Activated CD8-positive, alpha-beta memory T cell treated with anti-CD3 and anti-CD28 coated beads for 1 hour (primary cell): ENCODE measurements at regions not wholly inside any gene's neighbourhood (a gene's known extent, or its start where the extent isn't known, plus 50 kb on each side); places are given as distances from the start of the nearest gene placed in this dataset.
"Not testable (repeated sequence)": the region's sequence is repeated elsewhere in the genome, so short reads cannot be mapped to it uniquely, and the experiment has no call there.

ENCODE experiments used
- DNase-seq, 2 donors: peaks; one replicate each; pipeline ENCODE4 v3.0.0-alpha.2; 2020; ENCODE audit warnings: low read depth in 1 of 2; ENCODE audit errors: extremely low read depth in 1 of 2

DNA sequence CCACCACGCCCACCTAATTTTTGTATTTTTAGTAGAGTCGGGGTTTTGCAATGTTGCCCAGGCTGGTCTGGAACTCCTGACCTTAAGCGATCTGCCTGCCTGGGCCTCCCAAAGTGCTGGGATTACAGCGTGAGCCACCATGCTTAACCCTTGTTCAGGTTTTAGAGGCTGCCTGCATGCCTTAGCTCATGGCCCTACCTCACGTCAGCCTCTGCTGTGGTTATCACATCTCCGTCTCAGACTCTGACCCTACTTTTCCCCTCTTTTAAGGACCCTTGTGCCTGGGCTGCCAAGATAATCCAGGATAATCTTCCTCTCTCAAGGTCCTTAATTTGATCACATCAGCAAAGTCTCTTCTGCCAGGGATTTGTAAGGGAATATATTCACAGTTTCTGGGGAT is 98.2 kb upstream of the PMAIP1 start:
- no peak for DNase-seq

DNA sequence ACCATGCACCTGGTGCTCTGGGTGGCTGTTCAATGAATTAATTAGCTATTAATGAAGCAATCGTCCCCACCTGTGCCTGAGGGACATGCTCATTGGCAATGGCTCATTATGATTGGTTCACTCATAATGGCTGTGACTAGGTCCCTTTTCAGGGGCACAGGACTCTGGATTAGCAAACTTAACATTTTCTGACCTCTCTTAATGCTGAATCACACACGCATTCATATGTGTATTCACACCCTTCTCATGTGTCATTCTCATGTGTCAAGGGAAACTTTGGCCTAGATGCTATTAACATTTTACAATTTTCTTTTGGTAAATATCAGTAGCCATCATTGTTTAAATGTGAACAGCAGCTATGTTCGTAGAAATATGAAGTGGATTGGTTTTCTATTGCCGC is 98.9 kb upstream of the PMAIP1 start:
- DNase-seq: no peak

DNA sequence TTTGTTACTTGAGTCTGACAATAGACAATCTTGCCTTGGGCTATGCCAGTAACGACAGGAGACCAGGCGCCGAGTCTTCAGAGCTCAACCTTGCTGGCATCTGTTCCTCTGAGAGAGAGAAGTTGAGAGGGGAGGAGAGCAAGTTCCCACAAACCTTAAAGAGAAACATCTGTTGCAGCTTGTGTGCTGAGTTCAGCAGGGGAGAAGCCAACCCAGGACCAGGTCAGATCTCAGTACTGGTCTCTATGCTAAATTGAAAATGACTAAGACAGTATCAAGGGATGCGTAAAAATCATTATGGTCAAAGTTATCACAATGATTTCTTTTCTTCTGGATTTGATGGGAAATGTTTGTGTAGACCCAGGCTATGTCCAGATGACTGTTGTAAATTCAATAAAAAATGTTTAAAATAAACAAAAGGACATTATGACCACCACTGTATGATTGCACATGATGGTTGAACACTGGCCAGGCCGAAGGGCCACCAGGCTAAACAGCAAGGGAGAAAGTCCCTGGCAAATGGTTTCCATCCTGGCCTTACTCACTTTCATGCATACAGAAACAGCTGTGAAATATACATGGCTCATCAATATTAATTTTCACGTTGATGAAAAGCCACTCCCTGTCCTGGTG is 100.3 kb upstream of the PMAIP1 start:
- no peak for DNase-seq

DNA sequence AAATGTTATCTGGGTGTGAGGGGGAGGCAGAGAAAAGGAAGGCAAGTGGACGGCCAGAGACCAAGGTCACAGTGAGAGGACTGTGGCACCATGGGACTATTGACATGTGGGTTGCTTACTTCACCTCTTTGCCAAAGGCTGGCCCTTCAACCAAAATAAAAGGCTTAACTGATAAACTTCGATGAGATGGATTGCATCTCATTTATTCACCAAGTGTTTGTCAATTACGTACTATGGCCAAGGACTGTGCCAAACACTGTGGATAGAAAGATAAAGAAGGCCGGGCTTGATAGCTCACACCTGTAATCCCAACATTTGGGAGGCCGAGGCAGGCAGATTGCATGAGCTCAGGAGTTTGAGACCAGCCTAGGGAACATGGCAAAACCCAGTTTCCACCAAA is 98.7 kb upstream of the CCBE1 start:
- DNase-seq: no peak

DNA sequence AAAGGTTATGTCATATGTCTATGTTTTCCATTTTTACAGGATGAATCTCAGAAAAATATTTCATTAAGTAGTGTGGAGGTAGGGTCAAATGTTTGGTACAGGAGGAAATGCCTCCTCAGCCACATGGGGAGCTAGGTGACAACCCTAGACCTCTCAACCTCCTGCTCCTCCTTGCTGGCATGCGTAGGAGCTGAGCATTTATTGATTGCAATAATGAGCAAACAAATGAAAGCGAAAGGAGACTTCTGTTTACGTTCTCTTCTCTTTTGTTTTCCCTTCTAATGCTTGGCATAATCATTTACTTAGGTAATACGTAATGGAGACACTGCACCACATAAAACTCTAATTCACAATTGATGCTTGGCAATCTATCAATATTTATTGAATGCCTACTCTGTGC is 95.1 kb upstream of the CCBE1 start:
- DNase-seq: no peak

DNA sequence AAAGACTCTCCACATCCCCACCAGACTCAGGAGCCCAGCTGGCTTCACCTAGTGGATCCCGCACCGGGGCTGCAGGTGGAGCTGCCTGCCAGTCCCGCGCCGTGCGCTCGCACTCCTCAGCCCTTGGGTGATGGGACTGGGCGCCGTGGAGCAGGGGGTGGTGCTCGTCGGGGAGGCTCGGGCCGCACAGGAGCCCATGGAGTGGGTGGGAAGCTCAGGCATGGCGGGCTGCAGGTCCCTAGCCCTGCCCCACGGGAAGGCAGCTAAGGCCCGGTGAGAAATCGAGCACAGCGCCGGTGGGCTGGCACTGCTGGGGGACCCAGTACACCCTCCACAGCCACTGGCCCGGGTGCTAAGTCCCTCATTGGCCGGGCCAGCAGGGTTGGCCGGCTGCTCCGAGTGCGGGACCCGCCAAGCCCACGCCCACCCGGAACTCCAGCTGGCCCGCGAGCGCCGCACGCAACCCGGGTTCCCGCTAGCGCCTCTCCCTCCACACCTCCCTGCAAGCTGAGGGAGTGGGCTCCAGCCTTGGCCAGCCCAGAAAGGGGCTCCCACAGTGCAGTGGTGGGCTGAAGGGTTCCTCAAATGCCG is 93.2 kb upstream of the CCBE1 start:
- DNase-seq: not testable (repeated sequence)

DNA sequence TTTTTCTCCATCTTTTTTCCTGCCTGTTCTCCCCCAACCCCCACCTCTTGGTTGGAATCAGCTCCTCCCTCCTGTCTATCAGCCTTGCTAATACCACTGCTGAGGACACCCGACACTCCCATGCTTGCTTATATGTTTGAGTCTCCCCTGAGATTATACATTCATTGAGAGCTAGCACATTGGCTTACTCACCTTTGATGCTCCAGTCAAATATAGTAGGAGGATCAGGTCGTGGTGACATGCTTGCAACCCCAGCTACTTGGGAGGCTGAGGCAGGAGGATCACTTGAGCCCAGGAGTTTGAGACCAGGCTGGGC is 91.5 kb upstream of the CCBE1 start:
- no peak for DNase-seq

DNA sequence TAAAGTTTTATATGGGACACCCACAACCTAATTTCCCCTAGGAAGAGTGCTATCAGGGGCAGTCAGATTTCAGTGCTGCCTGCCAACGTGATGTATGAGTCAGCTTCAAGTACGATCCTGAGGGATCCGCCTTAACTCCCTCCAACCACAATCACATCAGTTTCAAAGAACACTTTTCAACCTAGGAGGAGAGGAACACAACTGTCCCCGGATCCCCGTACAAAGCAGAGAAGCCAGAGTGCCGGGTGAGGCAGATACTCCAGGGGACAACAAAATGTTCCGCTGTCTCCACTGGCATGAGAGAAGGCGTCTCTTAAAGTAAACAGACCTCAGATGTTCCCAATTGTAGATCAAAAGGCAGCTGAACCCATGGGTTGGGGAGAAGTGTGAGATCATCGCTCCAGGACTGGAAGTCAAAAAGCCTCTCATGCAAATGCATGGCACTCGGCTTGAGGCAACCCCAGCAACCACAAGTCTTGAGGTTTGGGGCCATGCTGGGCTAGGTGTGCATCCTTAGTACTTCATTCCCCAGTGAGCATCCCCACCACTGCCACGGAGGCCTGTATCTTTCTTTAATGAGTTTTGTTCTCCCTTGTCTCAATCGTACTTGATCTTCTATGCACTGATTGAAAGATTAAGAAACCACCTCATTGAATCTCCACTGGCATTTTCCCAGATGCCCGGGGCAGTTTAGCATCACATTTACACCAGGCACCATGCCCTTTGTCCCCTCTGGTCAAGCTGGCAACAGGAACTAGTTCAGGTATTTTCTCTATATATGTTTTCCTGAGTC is 91.0 kb upstream of the CCBE1 start:
- no peak for DNase-seq

DNA sequence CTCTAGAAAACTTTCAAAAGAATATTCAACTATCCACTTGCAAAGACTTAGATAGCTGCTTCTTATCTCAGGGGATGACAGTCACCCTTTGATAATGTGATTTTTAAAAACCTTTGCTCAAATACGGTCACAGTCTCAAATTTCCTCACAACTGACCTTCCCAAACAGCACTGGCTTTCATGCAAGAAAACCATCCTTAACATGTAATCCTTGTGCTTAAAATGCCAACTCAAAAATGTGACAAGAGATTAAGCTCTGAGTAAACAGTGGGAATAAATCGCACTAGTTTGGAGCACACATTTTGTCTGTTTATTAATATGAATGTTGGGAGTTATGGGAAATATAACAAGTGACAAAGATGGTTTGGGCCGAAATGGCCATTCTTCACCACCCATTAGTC is 87.5 kb upstream of the CCBE1 start:
- no peak for DNase-seq

DNA sequence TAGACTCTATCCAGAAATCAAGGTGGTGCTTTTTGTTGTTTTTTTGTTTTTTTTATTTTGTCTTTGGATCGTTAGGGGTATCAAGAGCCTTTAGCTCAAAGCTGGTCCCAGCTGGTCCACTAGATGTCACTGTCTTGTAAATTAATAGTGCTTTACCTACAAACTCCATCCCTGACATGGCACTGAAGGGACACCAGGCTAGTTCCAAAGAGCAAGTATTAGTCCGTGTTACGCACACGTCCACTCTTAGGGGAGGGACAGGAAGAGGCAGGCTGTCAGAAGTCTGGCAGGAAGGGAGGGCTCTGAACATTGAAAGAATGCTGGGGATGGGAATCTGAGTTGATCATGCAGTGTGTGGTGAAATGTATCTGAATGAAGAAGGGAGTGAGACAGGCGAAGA is 85.9 kb upstream of the CCBE1 start:
- DNase-seq: no peak

DNA sequence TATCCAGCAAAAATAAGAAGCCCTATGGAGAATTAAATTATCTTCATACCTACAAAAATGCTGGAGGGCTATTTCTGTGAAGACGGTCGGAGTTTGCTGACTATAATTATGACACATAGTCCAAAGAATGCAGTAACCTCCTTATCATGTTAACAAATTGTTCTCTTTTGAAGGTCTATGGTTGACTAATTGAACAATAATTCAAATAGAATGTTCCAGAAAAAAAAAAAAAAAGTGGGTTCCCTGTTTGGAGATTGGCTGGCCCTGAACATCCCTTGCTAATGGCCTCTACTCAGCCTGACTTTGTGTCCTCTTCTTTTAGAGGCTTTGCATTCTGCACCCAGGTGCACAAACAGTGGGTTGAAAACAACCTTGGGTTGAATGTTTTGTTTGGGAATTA is 82.8 kb upstream of the CCBE1 start:
- no peak for DNase-seq

DNA sequence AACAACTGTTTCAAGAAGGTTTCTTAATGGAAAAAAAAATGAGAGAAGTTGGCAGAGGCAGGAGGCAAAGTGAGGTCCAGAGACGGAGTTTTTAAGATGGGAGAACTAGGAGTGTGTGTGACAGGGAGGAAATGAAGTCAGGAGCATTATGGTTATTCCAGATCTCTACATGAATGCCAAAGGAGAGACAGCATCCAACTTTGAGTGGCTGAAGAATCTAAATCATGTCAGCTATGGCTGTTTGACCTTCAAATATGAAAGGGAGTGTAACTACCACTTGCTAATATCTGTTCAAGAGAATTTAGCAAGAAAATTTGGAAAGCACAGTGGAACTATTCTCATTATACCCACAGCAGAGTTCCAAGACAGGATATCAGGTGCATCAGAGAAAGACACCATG is 81.2 kb upstream of the CCBE1 start:
- no peak for DNase-seq

DNA sequence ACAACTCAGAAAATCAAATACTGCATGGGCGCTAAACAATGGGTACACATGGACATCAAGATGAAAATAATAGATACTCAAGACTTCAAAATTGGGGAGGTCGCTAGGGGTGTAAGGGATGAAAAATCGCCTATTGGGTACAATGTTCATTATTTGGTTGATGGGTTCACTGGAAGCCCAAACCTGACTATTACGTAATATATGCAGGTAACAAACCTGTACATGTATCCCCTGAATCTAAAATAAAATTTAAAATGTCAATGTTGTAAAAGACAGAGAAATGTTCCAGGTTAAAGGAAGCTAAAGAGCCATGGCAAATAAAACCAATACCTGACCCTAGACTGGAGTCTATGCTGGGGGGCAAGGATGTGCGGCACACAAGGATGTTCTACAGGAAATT is 80.4 kb upstream of the CCBE1 start:
- no peak for DNase-seq

DNA sequence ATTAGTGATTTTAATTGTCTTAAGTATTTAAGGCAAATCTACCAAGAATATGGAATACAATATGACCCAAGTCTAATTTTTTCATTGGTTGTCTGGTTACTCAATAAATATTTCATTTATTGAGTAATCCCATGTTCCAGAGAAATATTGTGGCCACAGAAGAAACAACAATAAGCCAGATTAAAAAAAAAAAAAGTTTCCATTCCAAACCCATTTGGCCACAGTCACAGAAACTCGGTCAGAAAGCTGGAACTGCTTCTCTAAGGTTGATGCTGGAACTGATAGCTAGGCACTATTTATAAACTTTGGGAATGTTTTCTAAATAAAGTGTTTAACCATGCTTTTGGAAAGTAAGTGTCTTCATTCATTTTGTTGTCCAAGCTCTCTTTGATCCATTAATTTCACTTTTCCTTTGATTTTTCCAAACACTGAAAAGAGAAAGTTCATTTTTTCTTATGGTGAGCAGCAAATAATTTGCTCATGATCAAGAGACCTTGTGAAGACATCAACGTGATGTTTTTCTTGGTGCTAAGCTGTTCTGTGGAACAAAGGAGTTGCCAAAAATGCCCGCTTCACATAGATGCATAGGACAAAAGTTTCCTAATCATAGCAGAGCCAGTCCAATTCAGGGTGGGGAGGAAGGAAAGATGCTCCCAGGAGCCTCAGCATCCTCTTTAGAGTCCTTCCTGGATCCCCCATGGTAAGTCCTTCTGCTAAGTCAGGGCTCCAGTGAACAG is 72.1 kb upstream of the CCBE1 start:
- no peak for DNase-seq

DNA sequence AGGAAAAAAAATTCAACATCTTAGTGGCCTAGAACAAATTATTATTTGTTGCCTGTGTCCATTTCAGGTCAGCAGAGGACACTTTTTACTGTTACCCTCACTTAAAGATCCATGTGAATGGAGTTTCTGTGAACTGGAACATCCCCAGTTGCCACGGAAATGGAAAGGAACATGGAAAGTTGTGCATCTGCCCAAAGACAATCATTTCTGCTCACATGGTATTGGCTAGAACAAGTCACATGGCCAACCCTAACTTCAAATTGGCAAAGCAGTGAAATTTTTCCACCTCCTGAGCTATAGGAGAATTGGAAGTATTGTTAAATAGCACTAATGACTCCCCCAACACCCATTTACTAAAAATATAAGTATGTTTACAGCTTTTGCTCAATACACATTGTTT is 71.2 kb upstream of the CCBE1 start:
- DNase-seq: no peak

DNA sequence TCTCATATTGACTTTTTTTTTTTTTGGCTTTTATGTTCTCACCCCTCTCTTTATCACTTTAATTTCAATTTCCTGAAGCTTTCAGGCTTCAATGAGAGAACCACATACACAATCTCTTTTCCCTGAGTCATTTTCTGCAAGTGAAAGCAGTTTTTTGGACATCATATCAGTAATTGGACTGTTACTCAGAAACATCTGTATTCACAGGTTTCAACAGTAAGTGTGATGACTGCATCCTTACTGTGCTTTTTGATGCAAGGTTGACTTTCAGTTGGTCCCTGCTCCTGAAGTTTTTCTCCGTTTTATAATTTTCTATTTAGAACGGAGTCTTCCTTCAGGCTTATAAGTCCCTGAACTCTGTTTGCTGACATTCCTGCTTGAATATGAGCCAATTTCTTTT is 70.5 kb upstream of the CCBE1 start:
- DNase-seq: no peak

DNA sequence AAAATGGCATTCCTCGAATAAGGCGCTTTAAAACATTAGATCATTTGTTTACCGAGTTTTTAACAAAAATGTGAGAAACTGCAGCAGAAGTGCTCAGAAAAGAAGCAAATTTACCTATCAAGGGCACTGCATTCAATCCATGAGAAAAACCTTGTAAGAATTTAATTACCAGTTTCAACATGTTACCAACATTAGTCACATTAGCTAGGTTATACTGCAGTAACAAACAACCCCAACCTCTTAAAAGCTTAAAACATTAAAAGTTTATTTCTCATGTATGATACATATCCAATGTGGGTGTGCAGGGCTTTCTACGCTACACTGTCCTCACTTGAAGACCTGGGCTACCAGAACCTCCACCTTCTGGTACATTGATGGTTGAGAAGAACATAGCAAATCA is 68.1 kb upstream of the CCBE1 start:
- no peak for DNase-seq

DNA sequence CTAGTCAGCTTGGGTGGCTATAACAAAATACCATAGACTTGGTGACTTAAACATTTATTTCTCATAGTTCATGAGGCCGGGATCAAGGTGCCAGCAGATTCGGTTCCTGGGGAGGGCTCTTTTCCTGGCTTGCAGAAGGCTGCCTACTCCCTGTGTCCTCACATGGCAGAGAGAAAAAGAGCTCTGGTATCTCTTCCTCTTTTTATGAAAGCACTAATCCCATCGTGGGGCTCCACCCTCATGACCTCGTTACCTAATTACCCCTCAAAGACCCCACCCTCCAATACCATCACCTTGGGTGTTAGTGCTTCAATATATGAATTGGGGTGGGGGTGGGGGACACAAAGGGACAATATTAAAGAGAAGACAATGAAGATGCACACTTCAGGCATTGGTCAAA is 67.1 kb upstream of the CCBE1 start:
- DNase-seq: no peak

DNA sequence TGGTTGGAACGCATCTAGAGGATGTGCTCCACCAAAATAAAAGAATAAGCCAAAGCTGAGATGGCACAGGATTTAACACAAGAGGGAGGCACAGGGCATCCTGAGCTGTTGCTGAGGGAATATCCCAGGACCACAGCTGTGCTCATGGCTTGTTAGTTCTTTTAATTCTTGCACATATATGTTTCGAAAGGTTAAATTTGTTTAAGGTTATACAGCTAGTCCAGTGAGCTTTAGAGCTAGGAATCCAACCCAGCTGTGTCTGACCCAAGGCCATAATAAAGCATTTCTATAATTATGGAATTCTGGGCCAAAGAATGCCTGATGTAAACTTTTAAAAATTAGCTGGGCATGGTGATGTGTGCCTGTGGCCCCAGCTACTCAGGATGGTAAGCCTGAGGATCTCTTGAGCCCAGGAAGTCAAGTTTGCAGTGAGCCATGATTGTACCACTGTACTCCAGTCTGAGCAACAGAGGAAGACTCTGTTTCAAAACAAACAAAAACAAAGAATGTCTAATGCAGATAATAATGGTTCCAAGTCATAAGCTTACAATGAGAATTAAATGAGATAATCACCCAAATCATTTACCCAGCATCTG is 66.4 kb upstream of the CCBE1 start:
- no peak for DNase-seq

DNA sequence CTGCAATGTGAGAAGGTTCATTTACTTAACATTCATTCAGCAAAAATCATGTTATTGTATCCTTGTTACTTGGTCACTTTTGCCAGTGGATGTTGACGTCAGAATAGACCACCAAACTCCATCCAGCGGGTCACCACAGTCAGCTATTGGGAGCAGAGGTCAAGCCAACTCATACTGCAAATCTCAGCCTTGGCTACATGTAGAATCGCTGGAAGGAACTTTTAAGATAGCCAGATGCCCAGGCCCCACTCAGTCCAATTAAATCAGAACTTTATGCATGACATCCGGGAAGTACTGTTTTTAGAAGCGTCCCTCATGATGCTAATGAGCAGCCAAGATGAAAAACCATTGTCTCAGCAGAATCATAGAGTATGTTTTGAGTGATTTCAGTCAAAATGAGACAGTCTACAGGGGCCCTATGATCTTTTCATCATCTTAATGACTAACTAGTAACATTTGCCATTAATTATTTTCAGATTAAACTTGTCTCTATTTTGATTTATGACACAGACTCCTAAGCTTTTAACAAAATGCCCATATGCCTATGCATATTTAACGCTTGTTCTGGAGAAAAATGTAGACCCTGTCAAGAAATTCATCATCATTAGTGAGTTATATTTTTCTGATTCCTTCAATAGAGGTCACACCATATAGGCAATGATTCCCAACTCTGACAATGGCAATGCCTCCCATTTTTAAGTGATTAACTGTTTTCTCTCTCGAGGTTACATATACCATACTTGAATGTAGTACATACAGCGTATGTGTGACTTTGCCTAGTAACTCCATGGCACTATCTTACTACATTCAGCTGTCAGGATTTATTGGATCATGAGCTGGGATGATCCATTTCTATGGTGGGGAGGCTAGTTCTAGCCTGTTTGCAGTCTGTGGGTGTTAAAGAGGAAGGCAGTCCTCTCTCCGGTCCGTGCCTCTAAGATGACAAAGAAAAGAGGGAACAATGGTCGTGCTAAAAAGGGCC is 63.7 kb upstream of the CCBE1 start:
- no peak for DNase-seq
